ENCODE measurements at regions not wholly inside any gene's neighbourhood (a gene's known extent, or its start where the extent isn't known, plus 50 kb on each side); places are given as distances from the start of the nearest gene placed in this dataset.

- H3K27me3 ChIP-seq, result no peaks in the 10 kb centered on the region
- no peaks in the 10 kb centered on the region for H3K36me3 ChIP-seq
- H3K4me1 ChIP-seq, result no peaks in the 10 kb centered on the region
- WGBS, 2 donors, result 62 to 67% methylated on average over 3 of the region's 3 CpGs
- H3K9me3 ChIP-seq, result no peaks in the 10 kb centered on the region
- no peak for DNase-seq
- H3K4me3 ChIP-seq, result no peak overlapping the region
- no peak overlapping the region for H3K27ac ChIP-seq
- TF ChIP-seq POLR2A (IDR thresholded peaks at IDR 0.05), result no peak
- TF ChIP-seq, protein P1, sequence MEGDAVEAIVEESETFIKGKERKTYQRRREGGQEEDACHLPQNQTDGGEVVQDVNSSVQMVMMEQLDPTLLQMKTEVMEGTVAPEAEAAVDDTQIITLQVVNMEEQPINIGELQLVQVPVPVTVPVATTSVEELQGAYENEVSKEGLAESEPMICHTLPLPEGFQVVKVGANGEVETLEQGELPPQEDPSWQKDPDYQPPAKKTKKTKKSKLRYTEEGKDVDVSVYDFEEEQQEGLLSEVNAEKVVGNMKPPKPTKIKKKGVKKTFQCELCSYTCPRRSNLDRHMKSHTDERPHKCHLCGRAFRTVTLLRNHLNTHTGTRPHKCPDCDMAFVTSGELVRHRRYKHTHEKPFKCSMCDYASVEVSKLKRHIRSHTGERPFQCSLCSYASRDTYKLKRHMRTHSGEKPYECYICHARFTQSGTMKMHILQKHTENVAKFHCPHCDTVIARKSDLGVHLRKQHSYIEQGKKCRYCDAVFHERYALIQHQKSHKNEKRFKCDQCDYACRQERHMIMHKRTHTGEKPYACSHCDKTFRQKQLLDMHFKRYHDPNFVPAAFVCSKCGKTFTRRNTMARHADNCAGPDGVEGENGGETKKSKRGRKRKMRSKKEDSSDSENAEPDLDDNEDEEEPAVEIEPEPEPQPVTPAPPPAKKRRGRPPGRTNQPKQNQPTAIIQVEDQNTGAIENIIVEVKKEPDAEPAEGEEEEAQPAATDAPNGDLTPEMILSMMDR (IDR thresholded peaks at IDR 0.05), result no peak
- no peak for TF ChIP-seq POLR2AphosphoS5 (IDR thresholded peaks at IDR 0.05)
- TF ChIP-seq EP300 (IDR thresholded peaks at IDR 0.05), result no peak
- intact Hi-C loops (cut with DNase I), result no loop called here
Observed at GRCh38 chr3:18812316-18812715, 336.0 kb upstream of the KCNH8 start.

DNA sequence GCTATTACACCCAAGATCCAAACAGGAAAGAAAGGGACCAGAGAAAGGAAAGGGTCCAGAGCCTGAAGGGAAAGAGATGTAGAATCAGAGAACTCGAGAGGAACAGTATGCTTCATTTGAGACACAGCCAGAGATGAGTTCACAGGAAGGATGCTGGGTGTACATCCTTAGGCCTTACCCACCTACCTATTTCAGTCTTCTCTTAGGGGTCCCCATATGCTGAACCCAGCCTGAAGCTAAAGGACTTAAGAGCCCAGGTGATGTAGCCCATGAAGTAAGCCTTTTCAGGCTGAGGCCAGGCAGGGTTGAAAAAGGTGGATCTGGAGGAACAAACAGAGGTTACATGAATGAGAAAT is 338.0 kb upstream of the KCNH8 start:
- intact Hi-C loops (cut with DNase I), result no loop called here
- no peaks in the 10 kb centered on the region for H3K9me3 ChIP-seq
- DNase-seq, result no peak
- H3K36me3 ChIP-seq, result no peaks in the 10 kb centered on the region
- no peak for TF ChIP-seq POLR2AphosphoS5 (IDR thresholded peaks at IDR 0.05)
- H3K27me3 ChIP-seq, result no peaks in the 10 kb centered on the region
- H3K27ac ChIP-seq, result no peak overlapping the region
- WGBS, 2 donors, result 72 to 100% methylated on average over 1 of the region's 1 CpG
- no peaks in the 10 kb centered on the region for H3K4me1 ChIP-seq
- no peak overlapping the region for H3K4me3 ChIP-seq

DNA sequence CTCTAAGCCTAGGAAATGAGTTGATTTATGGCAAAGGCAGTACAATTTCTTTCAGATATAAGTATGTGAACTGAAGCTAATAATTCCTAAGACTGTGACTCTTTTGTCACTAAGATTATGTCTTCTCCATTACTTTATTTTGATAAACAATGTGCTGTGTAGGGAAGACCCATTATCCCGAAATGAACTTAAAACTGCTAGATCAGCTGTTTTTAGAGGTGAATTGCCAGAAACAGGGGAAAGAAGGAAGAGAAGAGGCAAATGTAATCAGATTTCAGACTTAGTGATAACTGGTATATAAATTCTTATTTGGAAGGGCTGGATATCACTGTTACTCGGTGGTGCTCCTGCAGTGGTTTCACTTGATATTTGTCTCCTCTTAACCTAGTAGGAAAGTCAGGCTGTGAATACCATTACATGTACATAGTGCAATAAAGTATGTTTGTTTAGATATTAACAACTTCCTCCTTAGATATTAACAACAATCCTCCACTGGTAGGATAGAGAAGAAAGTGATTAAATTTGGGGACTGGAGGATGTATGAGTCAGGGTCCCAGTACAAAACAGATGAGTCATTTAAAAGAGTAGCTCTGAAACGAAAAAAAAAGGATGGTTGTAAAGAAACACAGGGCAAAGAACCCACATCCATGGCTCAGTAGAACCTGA is 338.5 kb upstream of the KCNH8 start:
- intact Hi-C loops (cut with DNase I), result no loop called here
- Histone ChIP-seq H3K36me3 (no peaks in the 10 kb centered on the region), H3K27me3 (no peaks in the 10 kb centered on the region), H3K9me3 (no peaks in the 10 kb centered on the region), H3K4me1 (no peaks in the 10 kb centered on the region), H3K4me3 (no peak overlapping the region), H3K27ac (no peak overlapping the region)
- no peak for DNase-seq
- 54 to 73% methylated on average over 3 of the region's 3 CpGs for WGBS, 2 donors
- TF ChIP-seq POLR2A (IDR thresholded peaks at IDR 0.05) (no peak), POLR2AphosphoS5 (IDR thresholded peaks at IDR 0.05) (no peak), EP300 (IDR thresholded peaks at IDR 0.05) (no peak)
- TF ChIP-seq, protein P1 (IDR thresholded peaks at IDR 0.05), result no peak

- H3K27ac ChIP-seq, result no peak overlapping the region
- no peak for TF ChIP-seq POLR2A (IDR thresholded peaks at IDR 0.05)
- no peak for TF ChIP-seq POLR2AphosphoS5 (IDR thresholded peaks at IDR 0.05)
- TF ChIP-seq, protein P1 (IDR thresholded peaks at IDR 0.05), result no peak
- TF ChIP-seq EP300 (IDR thresholded peaks at IDR 0.05), result no peak
- H3K4me3 ChIP-seq, result no peak overlapping the region
- no peak for DNase-seq
- intact Hi-C loops (cut with DNase I), result no loop called here
- H3K9me3 ChIP-seq, result no peaks in the 10 kb centered on the region
- H3K36me3 ChIP-seq, result no peaks in the 10 kb centered on the region
- H3K27me3 ChIP-seq, result no peaks in the 10 kb centered on the region
- H3K4me1 ChIP-seq, result no peaks in the 10 kb centered on the region
- 92% methylated on average over 6 of the region's 6 CpGs for WGBS, 2 donors
Observed at GRCh38 chr3:18808429-18808828, 339.9 kb upstream of the KCNH8 start.

DNA sequence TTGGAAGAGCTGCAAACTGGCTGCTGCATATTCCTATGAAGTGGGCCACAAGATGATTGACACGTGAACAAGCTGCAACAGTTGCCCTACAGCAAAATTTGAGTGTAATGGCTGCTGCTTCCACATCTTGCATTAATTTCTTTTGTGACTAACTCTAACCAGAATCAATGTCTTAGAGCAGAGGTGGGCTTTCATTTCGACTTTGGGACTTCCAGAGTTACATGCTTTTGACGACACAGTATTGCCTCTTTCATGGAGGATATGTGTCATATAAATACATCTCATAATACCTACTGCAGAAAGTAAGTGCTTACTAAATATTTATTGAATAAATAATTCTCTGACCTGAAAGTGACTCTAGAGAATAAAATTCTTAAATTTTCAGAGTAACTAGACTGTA is 340.7 kb upstream of the KCNH8 start:
- Histone ChIP-seq H3K4me3 (no peak overlapping the region), H3K27ac (no peak overlapping the region), H3K27me3 (no peaks in the 10 kb centered on the region), H3K4me1 (no peaks in the 10 kb centered on the region), H3K9me3 (no peaks in the 10 kb centered on the region), H3K36me3 (no peaks in the 10 kb centered on the region)
- intact Hi-C loops (cut with DNase I), result no loop called here
- WGBS, 2 donors, result 80 to 82% methylated on average over 3 of the region's 3 CpGs
- DNase-seq, result no peak
- TF ChIP-seq POLR2AphosphoS5 (IDR thresholded peaks at IDR 0.05), result no peak
- TF ChIP-seq POLR2A (IDR thresholded peaks at IDR 0.05), result no peak
- TF ChIP-seq, protein P1 (IDR thresholded peaks at IDR 0.05), result no peak
- TF ChIP-seq EP300 (IDR thresholded peaks at IDR 0.05), result no peak

Data from sigmoid colon (tissue), 6 donors.